H9 (cell line): ENCODE measurements at regions not wholly inside any gene's neighbourhood (a gene's known extent, or its start where the extent isn't known, plus 50 kb on each side); places are given as distances from the start of the nearest gene placed in this dataset.

ENCODE experiments used
- DNase-seq: peaks from one replicate; pipeline ENCODE4 v3.0.0-alpha.2; 2017
- H2AFZ ChIP-seq: one replicate; pipeline ENCODE4 v1.6.1; 2013; ENCODE audit warnings: mild to moderate bottlenecking, low read length, control low read depth, moderate library complexity
- H2AK5ac ChIP-seq: 2 replicates; pipeline ENCODE4 v1.6.1; 2013; ENCODE audit warnings: low read length, control low read depth, mixed read lengths; ENCODE audit not compliant: insufficient read length
- H2BK120ac ChIP-seq: one replicate; pipeline ENCODE4 v1.6.1; 2013; ENCODE audit warnings: low read depth, mild to moderate bottlenecking, low read length, control low read depth, inconsistent platforms; ENCODE audit not compliant: poor library complexity, severe bottlenecking
- H2BK12ac ChIP-seq: 2 replicates; pipeline ENCODE4 v1.6.1; 2013; ENCODE audit warnings: low read length, control low read depth, mixed read lengths, low read depth; ENCODE audit not compliant: insufficient read length
- H2BK15ac ChIP-seq: 2 replicates; pipeline ENCODE4 v1.6.1; 2013; ENCODE audit warnings: low read depth, low read length, control low read depth
- H2BK20ac ChIP-seq: one replicate; pipeline ENCODE4 v1.6.1; 2013; ENCODE audit warnings: low read depth, mild to moderate bottlenecking, low read length, control low read depth, inconsistent platforms; ENCODE audit not compliant: poor library complexity, severe bottlenecking
- H2BK5ac ChIP-seq: 2 replicates; pipeline ENCODE4 v1.6.1; 2013; ENCODE audit warnings: low read length, control low read depth, mixed read lengths; ENCODE audit not compliant: insufficient read length
- H3K14ac ChIP-seq: 2 replicates; pipeline ENCODE4 v1.6.1; 2013; ENCODE audit warnings: low read length, control low read depth; ENCODE audit not compliant: insufficient read depth
- H3K18ac ChIP-seq: 2 replicates; pipeline ENCODE4 v1.6.1; 2013; ENCODE audit warnings: low read depth, mild to moderate bottlenecking, mixed read lengths, low read length, control low read depth; ENCODE audit not compliant: insufficient read length
- H3K23ac ChIP-seq: 2 replicates; pipeline ENCODE4 v1.6.1; 2013; ENCODE audit warnings: low read length, control low read depth, mixed read lengths, low read depth; ENCODE audit not compliant: insufficient read length
- H3K23me2 ChIP-seq: 2 replicates; pipeline ENCODE4 v1.6.1; 2013; ENCODE audit warnings: low read depth, mild to moderate bottlenecking, mixed read lengths, low read length, control low read depth; ENCODE audit not compliant: insufficient read length, poor library complexity, severe bottlenecking
- H3K27ac ChIP-seq: 2 replicates; pipeline ENCODE4 v1.5.1; 2013; ENCODE audit warnings: low read length, control low read depth, mixed read lengths, low read depth; ENCODE audit not compliant: insufficient read length
- H3K27me3 ChIP-seq: 2 replicates; pipeline ENCODE4 v1.6.1; 2013; ENCODE audit warnings: low read length, control low read depth, inconsistent platforms; ENCODE audit not compliant: insufficient read depth
- H3K4ac ChIP-seq: 2 replicates; pipeline ENCODE4 v1.6.1; 2013; ENCODE audit warnings: low read depth, mild to moderate bottlenecking, control low read depth, inconsistent platforms, low read length, moderate library complexity
- H3K4me1 ChIP-seq: 2 replicates; pipeline ENCODE4 v1.6.1; 2013; ENCODE audit warnings: low read length, control low read depth, inconsistent platforms; ENCODE audit not compliant: insufficient read depth
- H3K4me2 ChIP-seq: 2 replicates; pipeline ENCODE4 v1.6.1; 2013; ENCODE audit warnings: low read length, control low read depth, mixed read lengths; ENCODE audit not compliant: insufficient read length, insufficient read depth
- H3K56ac ChIP-seq: 2 replicates; pipeline ENCODE4 v1.6.1; 2013; ENCODE audit warnings: low read depth, mild to moderate bottlenecking, mixed read lengths, low read length, control low read depth; ENCODE audit not compliant: insufficient read length
- H3K79me1 ChIP-seq: 2 replicates; pipeline ENCODE4 v1.6.1; 2013; ENCODE audit warnings: low read depth, mild to moderate bottlenecking, moderate library complexity, low read length, control low read depth, inconsistent platforms; ENCODE audit not compliant: insufficient read depth, poor library complexity, severe bottlenecking
- H3K79me2 ChIP-seq: 2 replicates; pipeline ENCODE4 v1.6.1; 2013; ENCODE audit warnings: low read length, control low read depth, inconsistent platforms; ENCODE audit not compliant: insufficient read depth
- H3K9ac ChIP-seq: 2 replicates; pipeline ENCODE4 v1.6.1; 2013; ENCODE audit warnings: low read length, control low read depth, mixed read lengths; ENCODE audit not compliant: insufficient read length; ENCODE audit errors: extremely low read depth
- H3K9me3 ChIP-seq: one replicate; pipeline ENCODE4 v1.6.1; 2013; ENCODE audit warnings: low read depth, low read length, inconsistent platforms; ENCODE audit not compliant: control insufficient read depth
- H3T11ph ChIP-seq: one replicate; pipeline ENCODE4 v1.6.1; 2013; ENCODE audit warnings: mild to moderate bottlenecking, low read length, control low read depth, inconsistent platforms
- H4K20me1 ChIP-seq: one replicate; pipeline ENCODE4 v1.6.1; 2013; ENCODE audit not compliant: control insufficient read depth, insufficient read length, insufficient read depth
- H4K5ac ChIP-seq: 2 replicates; pipeline ENCODE4 v1.6.1; 2013; ENCODE audit warnings: low read depth, mild to moderate bottlenecking, mixed read lengths, low read length, control low read depth; ENCODE audit not compliant: insufficient read length
- H4K8ac ChIP-seq: replicated peaks from 2 replicates; pipeline ENCODE4 v1.6.1; 2013; ENCODE audit warnings: low read length, control low read depth, mixed read lengths, low read depth; ENCODE audit not compliant: insufficient read length
- H4K91ac ChIP-seq: 2 replicates; pipeline ENCODE4 v1.6.1; 2013; ENCODE audit warnings: low read depth, mild to moderate bottlenecking, moderate library complexity, mixed read lengths, low read length, control low read depth; ENCODE audit not compliant: insufficient read length
- H3K27ac Mint-ChIP-seq, 3 experiments: 2 replicates in 2 of 3; 3 replicates in 1 of 3; pipeline ENCODE4 v1.8.0; 2020 to 2021; ENCODE audit warnings: mixed read lengths in 3 of 3, mild to moderate bottlenecking in 1 of 3, moderate library complexity in 1 of 3
- H3K27me3 Mint-ChIP-seq: 2 replicates; pipeline ENCODE4 v1.8.0; 2021; ENCODE audit warnings: low read depth, mild to moderate bottlenecking, moderate library complexity, mixed read lengths
- H3K36me3 Mint-ChIP-seq, 3 experiments: 2 replicates in 2 of 3; 3 replicates in 1 of 3; pipeline ENCODE4 v1.8.0; 2020 to 2021; ENCODE audit warnings: low read depth in 3 of 3, mixed read lengths in 3 of 3; ENCODE audit not compliant: insufficient read depth in 1 of 3
- H3K4me1 Mint-ChIP-seq, 2 experiments: 2 replicates each; pipeline ENCODE4 v1.8.0; 2020; ENCODE audit warnings: mixed read lengths in 2 of 2
- H3K4me3 Mint-ChIP-seq, 2 experiments: 2 replicates in 1 of 2; 3 replicates in 1 of 2; pipeline ENCODE4 v1.8.0; 2020 to 2021; ENCODE audit warnings: mild to moderate bottlenecking in 2 of 2, mixed read lengths in 2 of 2, moderate library complexity in 1 of 2
- H3K9me3 Mint-ChIP-seq, 2 experiments: 2 replicates in 1 of 2; 3 replicates in 1 of 2; pipeline ENCODE4 v1.8.0; 2020; ENCODE audit warnings: mild to moderate bottlenecking in 2 of 2, mixed read lengths in 2 of 2, moderate library complexity in 1 of 2
- CTCF ChIP-seq: fragments of 200-600 bp; sonication (generic); conservative IDR thresholded peaks from 3 replicates; pipeline ENCODE4 v1.8.0; 2021; ENCODE audit warnings: antibody characterized with exemption, mild to moderate bottlenecking
- WGBS: extraction: QIAGEN DNeasy Blood & Tissue Kit; methylation state at CpG from one replicate; pipeline ENCODE4 v1.1.7; 2013; ENCODE audit warnings: missing lambda C conversion rate, low lambda C conversion rate, mixed read lengths; ENCODE audit not compliant: insufficient read length; ENCODE audit errors: extremely low coverage; 5-methylcytosine and 5-hydroxymethylcytosine counted together

GRCh38 chr6:129932321-129932720 is 71.2 kb upstream of the TMEM244 start:
- Histone ChIP-seq H3K4me2 (no peak overlapping the region), H2BK120ac (no peak overlapping the region), H3K23me2 (no peaks in the 10 kb centered on the region), H2BK12ac (no peak overlapping the region), H3K79me2 (no peaks in the 10 kb centered on the region), H3K27ac (no peak overlapping the region), H3K9ac (no peak overlapping the region), H3T11ph (no peak overlapping the region), H2BK20ac (no peak overlapping the region), H3K56ac (no peak overlapping the region), H3K79me1 (no peaks in the 10 kb centered on the region), H3K14ac (no peak overlapping the region), H3K23ac (no peak overlapping the region), H3K4ac (no peak overlapping the region), H4K91ac (no peak overlapping the region), H4K5ac (no peak overlapping the region), H3K27me3 (no peaks in the 10 kb centered on the region), H2BK5ac (no peak overlapping the region), H2BK15ac (no peak overlapping the region), H4K8ac (no peak overlapping the region), H3K18ac (no peak overlapping the region), H4K20me1 (no peaks in the 10 kb centered on the region), H3K9me3 (no peaks in the 10 kb centered on the region), H2AK5ac (no peak overlapping the region), H3K4me1 (no peaks in the 10 kb centered on the region), H2AFZ (no peak overlapping the region)
- H3K9me3 Mint-ChIP-seq = no peaks in the 10 kb centered on the region
- H3K36me3 Mint-ChIP-seq = no peaks in the 10 kb centered on the region
- H3K27me3 Mint-ChIP-seq = no peaks in the 10 kb centered on the region; the same call in 1 of the 2 replicates
- WGBS = no CpG with 5 or more reads among the region's 1 CpG
- H3K27ac Mint-ChIP-seq = no peak overlapping the region
- no peak overlapping the region for H3K4me3 Mint-ChIP-seq
- H3K4me1 Mint-ChIP-seq = no peaks in the 10 kb centered on the region
- TF ChIP-seq CTCF = no peak
- DNase-seq = no peak
